Progenitor cell of endocrine pancreas (in vitro differentiated cells): ENCODE measurements at regions not wholly inside any gene's neighbourhood (a gene's known extent, or its start where the extent isn't known, plus 50 kb on each side); places are given as distances from the start of the nearest gene placed in this dataset.
A peak's percentile ranks its signal among the peaks of the same experiment; 100 is the strongest.

Experiments
- DNase-seq: peaks from one replicate; pipeline ENCODE4 v3.0.0; 2021; ENCODE audit warnings: low spot score; ENCODE audit not compliant: unreplicated experiment
- H3K27ac Mint-ChIP-seq: 2 replicates; pipeline ENCODE4 v1.8.0; 2021; ENCODE audit warnings: mild to moderate bottlenecking, moderate library complexity, mixed read lengths
- H3K27me3 Mint-ChIP-seq: 2 replicates; pipeline ENCODE4 v1.8.0; 2021; ENCODE audit warnings: mixed read lengths
- H3K36me3 Mint-ChIP-seq: 2 replicates; pipeline ENCODE4 v1.8.0; 2022; ENCODE audit warnings: mixed read lengths; ENCODE audit not compliant: insufficient read depth
- H3K4me1 Mint-ChIP-seq: 2 replicates; pipeline ENCODE4 v1.8.0; 2021; ENCODE audit warnings: low read depth, mixed read lengths
- H3K4me3 Mint-ChIP-seq: 2 replicates; pipeline ENCODE4 v1.8.0; 2021; ENCODE audit warnings: low read depth, mild to moderate bottlenecking, moderate library complexity, mixed read lengths
- H3K9me3 Mint-ChIP-seq: 2 replicates; pipeline ENCODE4 v1.8.0; 2021; ENCODE audit warnings: low read depth, mixed read lengths
- CTCF ChIP-seq: fragments of 200-600 bp; sonication (generic); IDR thresholded peaks from one replicate; pipeline ENCODE4 v1.5.0; 2021; ENCODE audit warnings: antibody characterized with exemption, mild to moderate bottlenecking; ENCODE audit not compliant: unreplicated experiment

DNA sequence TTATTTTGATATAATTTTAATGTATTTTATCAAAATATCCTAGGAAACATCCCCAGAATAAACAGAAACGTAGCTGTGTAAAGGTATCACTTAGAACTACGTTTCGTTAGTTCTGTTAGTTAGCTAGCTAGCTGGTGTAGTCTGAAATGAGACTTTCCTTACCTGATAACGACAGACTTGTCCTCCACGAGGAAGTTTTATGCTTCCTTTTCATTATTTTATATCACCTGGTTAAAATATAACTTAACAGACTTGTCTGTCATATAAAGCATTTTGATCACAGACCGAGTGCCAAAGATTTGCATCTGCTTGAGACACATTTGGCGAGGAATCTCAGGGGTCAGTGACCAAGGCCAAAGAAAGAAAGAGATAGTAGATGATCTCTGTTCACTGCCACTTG, 829.5 kb downstream of the VGLL3 start:
- no peak for TF ChIP-seq CTCF
- H3K27me3 Mint-ChIP-seq: no peaks in the 10 kb centered on the region
- no peak for DNase-seq
- H3K9me3 Mint-ChIP-seq: peaks cover 6% of the 10 kb centered on the region
- no peaks in the 10 kb centered on the region for H3K4me1 Mint-ChIP-seq
- no peaks in the 10 kb centered on the region for H3K36me3 Mint-ChIP-seq
- no peak overlapping the region for H3K4me3 Mint-ChIP-seq
- H3K27ac Mint-ChIP-seq: no peak overlapping the region

- H3K4me3 Mint-ChIP-seq: no peak overlapping the region
- TF ChIP-seq CTCF: no peak
- peaks cover 3% of the 10 kb centered on the region for H3K9me3 Mint-ChIP-seq
- no peak for DNase-seq
- no peak overlapping the region for H3K27ac Mint-ChIP-seq
- peaks cover 19% of the 10 kb centered on the region for H3K4me1 Mint-ChIP-seq
- no peaks in the 10 kb centered on the region for H3K27me3 Mint-ChIP-seq
- H3K36me3 Mint-ChIP-seq: no peaks in the 10 kb centered on the region
Observed at GRCh38 chr3:86152620-86153019, 838.3 kb downstream of the VGLL3 start.

DNA sequence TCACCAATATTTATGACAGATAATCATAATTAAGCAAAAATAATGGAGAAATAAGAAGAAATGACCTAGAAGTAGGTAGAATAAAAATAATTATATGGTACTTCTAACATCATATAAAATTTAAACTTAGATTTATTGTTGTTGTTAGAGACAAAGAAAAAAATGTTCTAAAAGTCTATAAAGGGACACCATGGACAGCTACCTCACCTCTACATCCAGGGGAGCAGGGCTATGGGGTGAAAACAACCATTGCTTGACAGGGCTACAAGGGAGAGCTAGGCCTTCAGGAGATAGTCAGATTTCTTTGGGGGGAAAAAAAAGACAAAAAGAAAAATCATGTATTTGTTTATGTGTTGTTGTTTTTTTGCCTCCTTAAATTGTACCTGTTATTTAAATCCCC, 841.9 kb downstream of the VGLL3 start:
- H3K4me3 Mint-ChIP-seq: no peak overlapping the region
- no peak overlapping the region for H3K27ac Mint-ChIP-seq
- no peak for TF ChIP-seq CTCF
- no peaks in the 10 kb centered on the region for H3K36me3 Mint-ChIP-seq
- no peak for DNase-seq
- H3K27me3 Mint-ChIP-seq: no peaks in the 10 kb centered on the region
- peaks cover 15% of the 10 kb centered on the region for H3K4me1 Mint-ChIP-seq
- H3K9me3 Mint-ChIP-seq: no peaks in the 10 kb centered on the region

- no peak overlapping the region for H3K4me3 Mint-ChIP-seq
- H3K36me3 Mint-ChIP-seq: no peaks in the 10 kb centered on the region
- DNase-seq: no peak
Observed at GRCh38 chr3:86147119-86147518, 843.8 kb downstream of the VGLL3 start.

DNA sequence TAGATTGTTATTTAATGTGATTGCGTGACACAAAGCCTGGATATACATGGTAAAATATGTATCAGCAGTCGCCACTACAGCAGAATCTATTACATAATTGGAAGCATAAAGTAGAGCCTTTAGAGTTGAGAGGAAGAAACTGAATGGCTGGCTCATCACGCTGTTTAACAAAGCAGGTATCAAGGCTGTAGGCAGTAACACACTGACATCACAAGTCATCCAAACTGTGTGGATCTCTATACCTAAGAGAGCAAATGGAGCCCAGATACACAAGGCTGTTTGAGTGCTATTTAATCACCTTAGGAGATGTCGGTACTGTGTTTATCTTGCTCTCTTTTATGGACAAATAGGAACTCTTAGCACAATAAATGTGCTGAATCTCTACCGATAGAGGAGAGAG, 864.4 kb downstream of the VGLL3 start:
- no peaks in the 10 kb centered on the region for H3K36me3 Mint-ChIP-seq
- no peak overlapping the region for H3K4me3 Mint-ChIP-seq
- H3K9me3 Mint-ChIP-seq: peaks cover 3% of the 10 kb centered on the region

More at GRCh38 chr3:86147119-86147518, 843.8 kb downstream of the VGLL3 start:
- Mint-ChIP-seq H3K9me3 (no peaks in the 10 kb centered on the region), H3K27ac (no peak overlapping the region), H3K27me3 (no peaks in the 10 kb centered on the region), H3K4me1 (no peaks in the 10 kb centered on the region)
- peak; percentile 12 for TF ChIP-seq CTCF

More for the DNA sequence above, 864.4 kb downstream of the VGLL3 start:
- no peaks in the 10 kb centered on the region for H3K27me3 Mint-ChIP-seq
- no peak for TF ChIP-seq CTCF
- no peak for DNase-seq
- peaks cover 8% of the 10 kb centered on the region for H3K4me1 Mint-ChIP-seq
- no peak overlapping the region for H3K27ac Mint-ChIP-seq
